Kidney tubule cell (primary cell): ENCODE measurements at regions not wholly inside any gene's neighbourhood (a gene's known extent, or its start where the extent isn't known, plus 50 kb on each side); places are given as distances from the start of the nearest gene placed in this dataset.

Experiments
- DNase-seq: peaks from one replicate; pipeline ENCODE4 v3.0.0-alpha.2; 2018; ENCODE audit warnings: low spot score

GRCh38 chr9:96038271-96038670 is 162.8 kb downstream of the ERCC6L2 start:
- DNase-seq: no peak

- DNase-seq: no peak
Observed at GRCh38 chr9:96034553-96035122, 159.1 kb downstream of the ERCC6L2 start.

GRCh38 chr9:96033896-96034295 is 158.4 kb downstream of the ERCC6L2 start:
- no peak for DNase-seq

GRCh38 chr9:96031916-96032534 is 156.5 kb downstream of the ERCC6L2 start:
- no peak for DNase-seq

GRCh38 chr9:96031366-96031824 is 155.9 kb downstream of the ERCC6L2 start:
- DNase-seq: no peak

- DNase-seq: no peak
Observed at GRCh38 chr9:96029722-96030530, 154.4 kb downstream of the ERCC6L2 start.

- no peak for DNase-seq
Observed at GRCh38 chr9:96027251-96028131, 152.0 kb downstream of the ERCC6L2 start.

GRCh38 chr9:96026655-96027213 is 151.2 kb downstream of the ERCC6L2 start:
- no peak for DNase-seq

- no peak for DNase-seq
Observed at GRCh38 chr9:96025995-96026602, 150.6 kb downstream of the ERCC6L2 start.

- no peak for DNase-seq
Observed at GRCh38 chr9:96023486-96023885, 148.0 kb downstream of the ERCC6L2 start.

GRCh38 chr9:96022445-96023051 is 147.1 kb downstream of the ERCC6L2 start:
- DNase-seq: no peak

GRCh38 chr9:96021551-96022444 is 146.3 kb downstream of the ERCC6L2 start:
- no peak for DNase-seq

GRCh38 chr9:96020792-96021550 is 145.5 kb downstream of the ERCC6L2 start:
- no peak for DNase-seq

- DNase-seq: no peak
Observed at GRCh38 chr9:96020300-96020791, 144.9 kb downstream of the ERCC6L2 start.
